ENCODE measurements at regions not wholly inside any gene's neighbourhood (a gene's known extent, or its start where the extent isn't known, plus 50 kb on each side); places are given as distances from the start of the nearest gene placed in this dataset.

DNA sequence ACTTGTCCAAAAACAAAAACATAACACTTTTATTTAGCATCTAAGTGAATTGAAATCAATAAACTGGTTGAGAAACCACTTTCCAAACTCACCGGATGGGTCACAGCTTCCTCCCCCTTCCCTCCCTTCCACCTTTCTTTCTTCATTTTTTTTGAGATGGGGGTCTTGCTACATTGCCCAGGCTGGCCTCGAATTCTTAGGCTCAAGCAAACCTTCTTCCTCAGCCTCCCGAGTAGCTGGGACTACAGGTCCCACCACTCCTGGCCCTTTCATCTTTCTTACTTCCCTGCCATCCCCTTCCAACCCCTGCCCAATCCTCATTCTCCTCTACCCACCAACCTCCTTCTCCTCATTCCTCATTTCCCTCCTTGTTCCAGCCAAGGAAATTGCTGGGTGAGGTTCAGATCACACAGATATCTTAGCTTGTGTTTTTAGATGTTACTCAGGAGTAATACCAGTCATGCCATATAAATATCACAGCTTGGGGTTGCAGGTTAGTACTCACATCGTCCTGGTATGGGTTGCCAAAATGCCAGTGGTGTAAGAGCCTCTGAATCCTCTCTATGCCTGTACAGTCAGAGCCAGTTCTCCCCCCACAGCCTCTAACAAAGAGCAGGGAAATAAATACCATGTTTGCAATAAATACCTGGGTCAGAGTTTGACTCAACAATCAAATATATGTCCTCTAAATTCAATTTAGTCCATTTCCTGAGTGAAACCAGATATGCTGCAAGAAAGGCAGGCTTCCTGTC, 132.7 kb upstream of the NDUFV2 start:
- DNase-seq (ENCODE audit: low read depth) = no peak

DNA sequence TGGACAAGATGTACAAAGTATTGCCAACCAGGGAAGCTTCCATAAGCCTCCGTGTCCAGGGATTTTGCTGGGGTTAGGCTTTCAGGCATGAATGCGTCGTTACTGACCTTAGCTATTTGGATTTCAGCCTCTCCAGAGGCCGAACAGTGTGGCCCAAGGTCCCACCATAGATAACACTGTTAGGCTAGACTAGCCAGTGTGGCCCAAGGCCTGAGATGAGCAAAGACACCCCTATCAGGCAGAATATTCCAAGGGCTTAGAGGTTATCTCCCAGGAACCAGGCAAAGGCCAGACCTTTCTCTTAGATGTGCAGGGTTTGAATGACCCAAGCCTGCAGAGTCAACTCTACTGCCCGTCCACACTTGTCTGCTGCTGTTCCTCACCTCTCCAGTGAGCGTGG, 131.7 kb upstream of the NDUFV2 start:
- no peak for DNase-seq (ENCODE audit: low read depth)

DNA sequence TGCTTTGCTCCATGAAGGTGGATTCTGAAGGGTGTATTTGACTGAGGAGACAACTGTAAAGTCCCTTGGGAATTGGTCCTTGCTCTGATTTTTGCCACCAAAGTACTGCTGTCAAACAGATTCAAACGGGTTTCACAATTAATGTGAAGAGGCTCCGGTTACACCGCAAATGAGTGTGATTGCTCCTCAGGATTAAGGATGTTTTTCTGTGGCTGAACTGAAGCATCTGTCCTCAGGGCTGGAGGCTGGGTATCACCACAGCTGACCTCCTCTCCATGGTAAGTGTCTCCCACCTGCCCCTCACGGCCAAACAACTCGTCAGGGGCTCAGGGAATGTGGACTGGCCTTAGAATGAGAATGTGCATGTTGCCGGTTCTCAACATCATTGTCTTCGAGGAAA, 130.4 kb upstream of the NDUFV2 start:
- DNase-seq (ENCODE audit: low read depth) = no peak

DNA sequence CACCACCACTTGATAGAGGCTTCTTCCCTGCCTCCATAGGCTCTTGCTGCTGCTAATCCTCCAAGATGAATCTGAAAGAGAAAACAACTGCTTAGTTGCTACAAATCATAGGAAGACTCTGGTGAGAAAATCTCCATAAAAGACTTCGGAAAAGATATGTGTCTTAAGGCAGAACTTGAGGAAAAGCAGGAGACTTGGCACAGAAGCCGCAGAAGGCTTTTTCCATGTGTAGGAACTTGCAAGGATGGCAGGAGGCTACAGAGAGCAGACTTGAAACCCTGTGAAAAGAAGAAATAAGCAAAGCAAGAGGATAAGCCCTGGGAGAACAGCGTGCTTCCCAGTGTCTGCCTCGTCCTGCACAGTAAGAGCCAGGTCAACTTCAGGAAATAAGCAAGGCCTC, 128.2 kb upstream of the NDUFV2 start:
- DNase-seq (ENCODE audit: low read depth) = no peak

DNA sequence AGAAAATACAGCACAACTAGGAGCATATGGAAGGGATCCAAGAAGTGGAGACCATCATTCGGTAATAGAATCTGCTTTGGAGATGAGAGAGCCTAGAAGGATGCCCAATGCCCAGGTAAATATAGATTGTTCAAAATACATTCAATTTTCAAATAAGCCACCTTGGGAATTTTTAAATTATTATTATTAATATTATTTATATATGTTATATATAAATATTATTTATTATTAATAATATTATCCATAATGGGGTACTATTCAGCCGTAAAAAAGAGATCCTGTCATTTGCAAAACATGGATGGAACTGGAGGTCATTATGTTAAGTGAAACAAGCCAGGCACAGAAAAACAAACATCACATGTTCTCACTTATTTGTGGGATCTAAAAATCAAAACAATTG, 127.8 kb upstream of the NDUFV2 start:
- DNase-seq (ENCODE audit: low read depth) = no peak

DNA sequence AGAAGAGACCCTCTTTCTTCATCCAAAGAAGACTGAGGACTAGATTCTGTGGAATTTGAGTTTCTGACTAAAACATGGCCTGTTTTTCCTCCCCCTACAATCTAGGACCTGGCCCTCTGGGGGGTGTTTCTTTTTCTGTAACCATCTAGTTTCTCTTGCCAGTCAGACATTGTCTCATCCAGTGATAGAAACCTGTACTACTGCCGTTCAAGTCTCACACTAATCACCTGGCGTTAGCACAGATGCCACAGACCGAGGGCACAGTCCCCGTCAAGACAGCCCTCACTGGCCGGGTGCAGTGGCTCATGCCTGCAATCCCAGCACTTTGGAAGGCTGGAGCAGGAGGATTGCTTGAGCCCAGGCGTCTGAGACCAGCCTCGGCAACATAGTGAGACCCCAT, 126.9 kb upstream of the NDUFV2 start:
- no peak for DNase-seq (ENCODE audit: low read depth)

DNA sequence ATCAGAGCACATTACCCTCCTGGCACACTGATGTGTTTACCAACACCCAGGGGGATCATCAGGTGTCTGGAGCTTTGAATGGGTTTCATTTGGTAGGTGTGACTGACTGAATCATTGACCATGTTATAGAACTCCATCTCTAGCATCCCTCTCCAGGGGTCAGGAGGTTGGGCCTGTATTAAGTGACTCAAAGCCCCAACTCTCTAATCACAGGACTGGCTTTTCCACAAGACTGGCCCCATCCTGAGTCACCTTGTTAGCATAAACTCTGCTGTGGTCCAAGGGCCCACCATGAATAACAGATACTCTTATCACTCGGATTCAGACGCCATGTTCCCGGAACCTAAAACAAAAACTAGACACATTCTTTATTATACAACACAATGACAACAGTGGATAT, 125.9 kb upstream of the NDUFV2 start:
- no peak for DNase-seq (ENCODE audit: low read depth)

DNA sequence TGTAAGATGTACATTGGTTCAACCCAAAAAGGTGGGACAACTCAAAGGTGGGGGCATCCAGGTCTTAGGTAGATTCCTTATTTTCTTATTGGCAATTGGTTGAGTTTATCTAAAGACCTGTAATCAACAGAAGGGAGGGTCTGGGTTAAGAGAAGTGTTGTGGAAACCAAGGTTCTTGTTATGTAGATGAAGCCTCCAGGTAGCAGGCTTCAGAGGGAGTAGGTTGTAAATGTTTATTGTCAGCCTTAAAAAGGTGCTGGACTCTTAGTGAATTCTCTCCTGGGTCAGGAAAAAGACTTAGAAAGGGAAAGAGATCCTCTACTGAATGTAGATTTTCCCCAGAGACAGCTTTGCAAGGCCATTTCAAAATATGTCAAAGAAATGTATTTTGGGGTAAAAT, 125.3 kb upstream of the NDUFV2 start:
- DNase-seq (ENCODE audit: low read depth) = no peak

DNA sequence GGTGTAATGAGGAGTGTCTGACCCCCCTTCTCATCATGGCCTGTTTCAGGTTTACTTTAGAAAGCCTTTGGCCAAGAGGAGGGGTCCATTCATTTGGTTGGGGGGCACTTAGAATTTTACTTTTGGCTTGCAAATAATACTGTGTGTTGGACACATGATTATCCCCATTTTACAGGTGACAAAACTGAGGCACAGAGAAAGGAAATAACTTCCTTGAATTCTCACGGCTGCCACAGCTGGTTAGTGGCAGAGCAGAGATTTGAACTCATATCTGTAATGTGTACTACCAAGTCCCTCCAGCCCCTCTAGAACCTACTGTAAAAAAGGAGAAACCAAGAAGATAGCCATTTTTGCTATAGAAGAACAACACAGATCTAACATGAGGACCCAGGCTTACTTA, 124.8 kb upstream of the NDUFV2 start:
- DNase-seq (ENCODE audit: low read depth) = no peak

DNA sequence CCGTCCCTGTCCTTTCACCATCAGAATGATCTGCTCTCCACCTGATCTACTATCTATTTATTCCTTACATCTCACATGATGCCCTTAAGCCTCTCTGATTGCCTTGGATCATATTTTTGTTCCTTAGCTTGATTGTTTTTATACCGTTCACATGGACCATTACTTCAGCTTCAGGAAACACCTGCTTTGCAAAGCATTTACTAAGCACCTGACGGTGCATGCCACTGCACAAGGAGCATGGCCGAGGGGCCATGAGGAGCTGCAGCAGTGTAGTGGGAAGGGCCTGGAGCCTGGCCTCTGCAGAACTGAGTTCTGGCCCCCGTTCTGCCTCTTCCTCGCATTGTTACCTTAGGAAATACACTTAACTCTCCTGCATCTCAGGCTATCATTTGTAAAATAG, 124.1 kb upstream of the NDUFV2 start:
- no peak for DNase-seq (ENCODE audit: low read depth)

DNA sequence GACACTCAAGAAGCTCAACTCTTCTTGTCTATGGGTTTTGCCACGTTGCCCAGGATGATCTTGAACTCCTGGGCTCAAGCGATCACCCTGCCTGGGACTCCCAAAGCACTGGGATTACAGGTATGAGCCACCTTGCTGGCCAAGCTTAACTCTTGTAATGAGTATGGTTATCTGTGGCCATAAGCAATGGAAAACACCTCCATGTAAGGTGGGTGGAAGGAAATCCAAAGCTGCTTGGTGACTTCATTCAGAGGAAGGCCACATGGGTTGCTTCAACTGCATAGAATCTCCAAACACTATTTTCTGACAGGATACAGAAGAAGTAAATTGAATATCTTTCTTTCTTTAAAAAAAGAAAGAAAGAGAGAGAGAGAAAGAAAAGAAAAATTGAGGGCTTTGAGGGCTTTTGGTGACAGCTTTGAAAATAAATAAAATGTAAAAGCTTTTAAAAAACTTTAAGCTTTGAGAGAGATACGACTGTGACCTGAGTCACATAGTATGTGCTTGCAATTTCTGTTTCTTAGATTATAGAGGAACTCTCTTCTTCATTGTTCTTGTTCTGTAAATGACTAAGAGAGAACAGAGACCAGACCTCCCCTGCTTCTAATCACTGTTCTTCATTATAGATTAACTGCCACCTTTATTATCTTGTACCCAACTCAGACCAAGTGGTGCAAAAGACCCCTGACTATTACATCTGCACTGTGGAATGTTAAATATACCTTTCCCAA, 123.1 kb upstream of the NDUFV2 start:
- no peak for DNase-seq (ENCODE audit: low read depth)

DNA sequence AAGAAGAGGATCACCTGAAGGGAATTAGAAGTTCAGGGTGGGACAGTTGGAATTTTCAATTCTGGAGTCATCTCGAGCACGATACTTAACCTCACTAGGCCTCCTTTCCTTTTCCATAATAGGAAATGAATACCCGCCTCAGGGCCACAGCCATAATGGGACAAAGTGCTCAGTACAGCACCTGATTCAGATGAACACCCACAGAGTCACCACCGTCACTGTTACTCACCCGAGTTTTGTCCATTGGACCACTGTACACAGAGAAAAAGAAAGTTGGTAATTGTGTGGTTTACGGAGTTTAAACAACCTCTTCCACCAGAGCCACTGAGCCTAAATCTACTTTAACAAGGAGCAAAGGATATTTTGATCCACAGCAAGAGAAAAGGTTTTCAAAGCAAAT, 122.0 kb upstream of the NDUFV2 start:
- no peak for DNase-seq (ENCODE audit: low read depth)

DNA sequence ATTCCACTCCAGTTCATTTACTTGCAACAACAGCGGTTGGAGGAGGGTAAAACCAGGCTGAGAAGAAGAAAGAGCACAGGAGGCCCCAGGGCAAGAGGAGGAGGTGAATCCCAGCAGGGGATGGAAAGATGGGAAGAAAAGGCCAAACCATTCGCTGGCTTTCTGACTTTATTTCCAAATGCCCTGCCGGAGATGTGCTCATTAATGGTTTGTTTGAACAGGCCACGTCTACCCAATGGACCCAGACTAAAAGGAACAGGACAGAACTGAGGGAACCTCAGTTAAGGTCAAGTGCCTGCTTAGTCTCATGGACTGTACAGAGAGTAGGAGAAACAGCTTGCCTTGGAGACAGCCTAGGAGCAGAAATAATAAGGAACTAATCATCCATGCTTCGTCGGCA, 121.6 kb upstream of the NDUFV2 start:
- DNase-seq (ENCODE audit: low read depth) = no peak

DNA sequence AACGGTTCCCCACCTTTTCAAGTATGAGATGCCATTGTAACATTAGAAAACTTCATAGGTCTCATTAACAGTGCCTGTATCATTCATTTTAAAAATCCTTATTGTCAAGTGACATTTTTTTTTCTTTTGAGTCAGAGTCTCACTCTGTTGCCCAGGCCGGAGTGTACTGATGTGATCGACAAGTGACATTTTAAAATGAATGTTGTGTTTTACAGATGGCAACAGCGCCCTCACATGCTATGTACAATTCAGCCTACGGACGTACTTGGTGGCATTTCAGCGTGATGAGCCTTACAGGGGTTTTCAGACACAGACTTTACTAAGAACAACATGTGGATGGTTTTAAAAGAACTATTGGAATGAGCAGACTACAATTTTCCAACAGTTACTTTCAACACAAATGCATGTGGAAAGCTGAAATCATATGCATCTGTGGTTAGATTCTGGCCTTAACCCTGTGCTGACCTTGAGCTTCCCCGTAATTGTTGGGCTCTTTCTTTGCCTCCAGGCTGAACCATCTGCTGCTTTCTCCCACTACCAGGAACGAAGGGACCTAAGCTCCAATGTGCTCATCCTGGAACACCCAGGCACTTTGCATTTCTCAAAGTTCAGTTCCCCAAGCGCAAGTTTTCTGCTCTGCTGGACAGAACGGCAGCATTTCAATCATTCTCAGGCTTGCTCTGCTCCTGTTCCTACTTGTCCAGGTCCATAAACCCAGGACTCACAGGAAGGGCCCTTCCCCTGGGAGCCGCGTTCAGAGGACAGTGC, 119.9 kb upstream of the NDUFV2 start:
- DNase-seq (ENCODE audit: low read depth) = no peak

DNA sequence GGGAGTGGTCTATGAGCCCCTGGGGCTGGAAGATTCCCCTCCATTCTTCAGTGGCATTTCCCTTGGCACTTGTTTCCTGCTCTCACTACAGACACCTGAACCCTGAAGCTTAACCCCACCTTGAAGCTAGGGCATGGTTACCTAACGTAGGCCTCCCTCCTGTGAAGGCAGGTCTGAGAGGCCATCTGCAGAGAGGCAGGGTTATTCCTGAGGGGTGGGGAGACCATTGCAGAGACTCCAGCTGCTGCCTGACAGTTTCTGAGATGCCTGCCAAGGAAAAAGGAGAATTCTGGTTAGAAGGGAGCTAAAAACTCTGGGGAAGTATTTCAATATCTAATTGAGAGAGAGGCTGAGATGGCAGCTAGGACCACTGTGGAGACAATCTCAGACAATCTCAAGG, 119.3 kb upstream of the NDUFV2 start:
- no peak for DNase-seq (ENCODE audit: low read depth)

DNA sequence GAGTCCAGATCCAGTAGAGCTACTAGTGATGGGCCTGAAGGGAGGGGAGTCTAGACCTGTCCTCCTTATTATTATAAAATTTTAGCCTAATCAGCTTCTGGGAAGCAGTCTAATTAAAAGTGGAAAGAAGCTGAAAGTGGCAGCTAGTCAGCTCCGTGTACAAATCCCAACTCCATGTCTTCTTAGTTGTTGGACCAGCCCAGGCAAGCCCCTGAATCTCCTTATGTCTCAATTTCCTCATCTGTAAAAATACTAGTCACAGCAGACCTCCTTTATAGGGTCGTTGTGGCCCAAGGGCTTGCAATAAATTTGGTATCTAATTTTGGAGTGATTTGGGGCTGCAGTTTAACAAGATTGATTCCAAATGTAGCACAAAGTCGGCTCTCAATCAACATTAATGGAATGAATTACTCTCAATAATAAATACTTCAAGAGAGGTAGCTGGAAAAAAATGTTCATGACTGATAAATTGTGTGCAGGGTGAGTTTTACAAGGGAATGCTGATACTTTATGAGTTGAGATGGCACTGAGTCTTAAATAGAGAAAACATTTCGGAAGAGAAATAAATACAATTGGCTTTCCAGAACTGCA, 118.3 kb upstream of the NDUFV2 start:
- no peak for DNase-seq (ENCODE audit: low read depth)

DNA sequence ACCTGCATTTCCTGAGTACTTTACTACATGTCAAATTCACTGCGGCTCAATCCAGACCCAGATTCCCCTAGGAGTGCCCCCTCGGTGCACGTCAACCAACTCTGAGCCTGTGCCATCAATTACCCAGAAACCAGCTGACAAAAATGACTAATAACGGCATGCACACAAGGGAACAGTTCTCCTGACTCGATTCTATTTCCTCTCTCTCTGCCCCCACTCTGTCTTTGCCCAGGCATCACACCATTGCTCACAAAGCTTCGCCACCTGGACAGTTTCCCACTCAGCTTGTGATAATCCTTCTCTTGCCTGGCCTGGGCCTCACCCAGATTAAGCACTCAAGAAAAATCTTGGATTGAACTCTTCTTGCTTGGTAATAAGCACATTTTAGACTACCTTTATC, 115.3 kb upstream of the NDUFV2 start:
- no peak for DNase-seq (ENCODE audit: low read depth)

DNA sequence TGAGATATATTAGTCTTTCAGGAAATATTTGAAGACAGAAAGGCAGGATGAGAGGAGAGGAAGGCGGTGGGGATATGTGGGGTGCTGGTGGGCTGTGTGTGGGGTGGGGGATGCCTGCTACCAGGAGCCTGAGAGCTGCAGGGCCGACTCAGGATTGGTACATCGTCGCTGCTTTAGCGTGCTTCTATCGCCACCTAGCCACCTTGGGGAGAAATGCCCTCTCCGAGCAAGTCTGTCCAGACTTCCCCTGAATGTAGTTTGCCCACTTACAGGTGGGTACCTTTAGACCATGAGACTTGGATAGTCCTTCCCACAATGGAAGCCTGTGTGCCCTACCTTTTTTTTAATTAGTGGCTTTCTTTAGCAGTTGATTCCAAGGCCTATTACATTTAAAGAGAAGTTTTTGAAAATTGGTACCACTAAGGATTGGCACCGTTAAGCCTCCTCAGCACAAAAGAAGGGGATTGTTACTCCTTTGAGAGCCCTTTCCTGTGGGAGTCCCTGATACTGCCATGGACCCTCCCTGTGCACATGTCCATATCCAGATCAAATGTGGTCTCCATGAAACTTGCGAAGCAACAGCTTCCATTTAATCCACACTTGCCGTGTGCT, 114.1 kb upstream of the NDUFV2 start:
- no peak for DNase-seq (ENCODE audit: low read depth)

DNA sequence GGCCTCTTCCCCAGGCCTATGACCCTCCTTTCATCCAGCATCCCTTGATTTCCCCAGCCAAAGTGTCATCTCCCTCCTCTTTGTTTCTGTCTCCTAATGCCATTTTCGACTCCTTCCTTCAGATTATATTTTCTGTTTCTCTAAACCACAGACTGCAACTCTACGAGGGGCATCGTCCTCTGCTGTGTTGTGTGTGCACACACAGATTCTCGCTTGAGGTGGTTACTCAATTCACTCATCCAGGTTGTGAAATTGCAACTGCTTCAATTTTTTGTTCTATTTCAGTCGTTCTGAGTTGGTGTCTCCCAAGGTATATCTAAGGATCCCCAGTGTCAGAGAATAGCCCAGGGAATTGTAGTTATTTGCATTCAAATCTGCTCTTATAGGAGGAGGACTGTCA, 113.5 kb upstream of the NDUFV2 start:
- no peak for DNase-seq (ENCODE audit: low read depth)

DNA sequence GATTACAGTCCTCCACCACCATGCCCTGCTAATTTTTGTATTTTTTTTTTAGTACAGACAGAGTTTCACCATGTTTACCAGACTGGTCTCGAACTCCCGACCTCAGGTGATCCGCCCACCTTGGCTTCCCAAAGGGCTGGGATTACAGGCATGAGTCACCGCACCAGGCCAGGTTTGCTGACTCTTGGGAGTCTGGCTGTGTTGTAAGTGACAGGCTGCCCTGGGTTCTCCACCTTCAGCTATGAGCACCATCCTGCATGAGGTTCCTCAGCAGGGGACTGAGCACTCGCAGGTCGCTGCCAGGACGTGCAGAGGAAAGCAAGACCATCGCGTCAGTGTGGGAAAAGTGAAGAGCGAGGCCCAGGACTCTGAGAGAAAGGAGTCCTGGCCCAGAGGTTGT, 112.6 kb upstream of the NDUFV2 start:
- DNase-seq (ENCODE audit: low read depth) = no peak

DNA sequence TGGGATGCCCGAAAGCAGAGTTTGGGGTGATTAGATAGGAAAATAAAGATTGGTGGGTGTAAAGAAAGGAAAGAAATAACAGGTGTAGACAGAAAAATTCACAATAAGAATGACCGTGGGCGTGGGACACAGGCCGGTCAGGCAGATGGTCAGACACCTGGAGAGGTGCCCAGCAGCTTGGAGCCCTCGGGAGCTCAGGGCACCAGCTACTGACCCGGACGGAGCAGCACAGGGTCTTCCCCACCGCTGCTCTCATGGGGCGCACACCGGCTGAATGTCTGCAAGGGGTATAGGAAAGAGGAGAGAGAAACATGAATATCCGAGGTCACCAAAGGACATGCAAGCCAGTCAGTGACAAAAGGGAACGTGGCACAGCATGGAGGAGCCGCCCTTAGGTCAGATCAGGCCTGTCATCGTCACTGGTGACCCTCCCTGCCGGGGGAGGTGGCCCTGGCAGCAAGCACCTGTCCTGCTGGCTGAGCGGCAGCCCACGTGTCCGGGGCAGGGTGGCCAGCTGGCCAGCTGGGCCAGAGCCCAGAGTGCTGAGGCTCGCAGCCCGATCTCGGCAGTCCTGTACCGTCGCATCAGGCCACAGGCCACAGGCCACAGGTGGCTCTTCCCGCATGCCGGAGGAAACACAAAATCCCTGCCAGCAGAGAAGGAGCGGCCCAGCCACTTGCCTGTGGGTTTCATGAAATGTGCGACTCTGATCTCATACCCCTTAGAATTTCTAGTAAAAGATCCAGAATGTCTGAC, 112.0 kb upstream of the NDUFV2 start:
- no peak for DNase-seq (ENCODE audit: low read depth)

DNA sequence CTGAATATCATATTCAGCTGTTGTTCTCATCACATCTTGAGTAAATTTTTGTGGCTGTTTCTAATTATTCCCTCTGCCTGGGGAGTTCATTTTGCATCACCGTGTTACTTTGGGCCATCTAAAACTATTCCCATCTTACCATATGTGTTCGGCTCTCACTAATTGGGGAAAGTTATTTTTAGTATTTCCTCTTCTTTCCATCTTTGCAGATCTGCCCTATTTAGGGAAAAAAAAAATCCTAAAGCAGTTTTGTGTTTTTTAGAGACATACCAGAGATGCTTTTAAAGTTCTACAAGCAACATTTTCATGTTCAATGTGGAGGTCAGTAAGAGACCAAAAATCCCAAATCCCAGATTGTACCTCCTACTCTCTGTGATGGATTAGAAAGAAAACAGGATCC, 111.3 kb upstream of the NDUFV2 start:
- DNase-seq (ENCODE audit: low read depth) = no peak

All from HS-5 (cell line).